ENCODE measurements at regions not wholly inside any gene's neighbourhood (a gene's known extent, or its start where the extent isn't known, plus 50 kb on each side); places are given as distances from the start of the nearest gene placed in this dataset.

DNA sequence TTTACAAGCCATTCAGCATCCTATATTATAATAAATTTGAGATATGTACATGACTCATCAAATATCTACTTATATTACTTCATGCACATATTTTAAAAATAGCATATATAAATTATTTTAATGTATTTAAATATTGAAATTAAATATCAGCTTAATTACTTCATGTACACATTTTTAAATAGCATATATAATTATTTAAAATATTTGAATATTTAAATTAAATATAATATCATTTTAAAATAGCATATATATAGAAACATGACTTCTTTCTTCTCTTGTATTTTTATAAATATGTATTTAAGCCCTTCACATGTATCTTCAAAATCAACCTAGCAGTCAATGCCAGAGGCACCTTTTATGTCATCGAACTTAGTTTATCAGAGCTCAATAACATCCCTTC lies 298.8 kb upstream of the DSEL start:
- TF ChIP-seq POLR2A (IDR thresholded peaks at IDR 0.05; ENCODE audit: low read depth, low read length) (no peak), POLR2AphosphoS5 (IDR thresholded peaks at IDR 0.05; ENCODE audit: low read depth, low read length) (no peak), TAF1 (IDR thresholded peaks at IDR 0.05; ENCODE audit: low read depth, low read length) (no peak), POU2F2 (IDR thresholded peaks at IDR 0.05; ENCODE audit: low read depth, low read length) (no peak)

All from GM12891 (cell line).